MM.1S (cell line): ENCODE measurements at regions not wholly inside any gene's neighbourhood (a gene's known extent, or its start where the extent isn't known, plus 50 kb on each side); places are given as distances from the start of the nearest gene placed in this dataset.

Source experiments
- CTCF ChIP-seq: fragments of 300-600 bp; sonication (generic); IDR thresholded peaks from 2 replicates; pipeline ENCODE4 v1.5.1; 2016; ENCODE audit warnings: antibody characterized with exemption, low read length, mixed read lengths
- EZH2 ChIP-seq: fragments of 300-600 bp; sonication (generic); optimal IDR thresholded peaks from 2 replicates; pipeline ENCODE3; 2017; ENCODE audit warnings: low read depth, mild to moderate bottlenecking, antibody characterized with exemption, low read length, mixed read lengths
- EZH2phosphoT487 ChIP-seq: fragments of 300-600 bp; sonication (generic); IDR thresholded peaks from 2 replicates; pipeline ENCODE4 v1.6.1; 2018; ENCODE audit warnings: antibody characterized with exemption, low read length

- no peak for TF ChIP-seq CTCF
- no peak for TF ChIP-seq EZH2phosphoT487
- TF ChIP-seq EZH2, result no peak
Measured at GRCh38 chr1:17924578-17924977, 169.4 kb downstream of the ACTL8 start.
